ENCODE measurements at regions not wholly inside any gene's neighbourhood (a gene's known extent, or its start where the extent isn't known, plus 50 kb on each side); places are given as distances from the start of the nearest gene placed in this dataset.

GRCh38 chr7:115754226-115754625 is 276.3 kb downstream of the TFEC start:
- TF ChIP-seq EZH2 (IDR thresholded peaks at IDR 0.05; ENCODE audit: borderline replicate concordance, low read length) (no peak), CTCF (IDR thresholded peaks at IDR 0.05; ENCODE audit: low read length) (no peak)

Measured in OCI-LY1 (cell line).